CD4-positive, alpha-beta T cell treated with Interleukin-12 subunit alpha and Interleukin-12 subunit beta, for 1 hour (primary cell): ENCODE measurements at regions not wholly inside any gene's neighbourhood (a gene's known extent, or its start where the extent isn't known, plus 50 kb on each side); places are given as distances from the start of the nearest gene placed in this dataset.
"Not testable (repeated sequence)": the region's sequence is repeated elsewhere in the genome, so short reads cannot be mapped to it uniquely, and the experiment has no call there.

Experiments
- DNase-seq: peaks from one replicate; pipeline ENCODE4 v3.0.0-alpha.2; 2020

GRCh38 chr2:13652531-13653313 is 936.0 kb downstream of the TRIB2 start:
- DNase-seq = no peak

GRCh38 chr2:13654416-13654815 is 937.7 kb downstream of the TRIB2 start:
- DNase-seq = no peak

GRCh38 chr2:13660231-13660630 is 943.5 kb downstream of the TRIB2 start:
- no peak for DNase-seq

- no peak for DNase-seq
These were observed 945.3 kb downstream of the TRIB2 start for GRCh38 chr2:13662055-13662454.

GRCh38 chr2:13666582-13667414 is 950.1 kb downstream of the TRIB2 start:
- no peak for DNase-seq

- DNase-seq = no peak
These were observed 950.6 kb downstream of the TRIB2 start for GRCh38 chr2:13667415-13667757.

- no peak for DNase-seq
These were observed 952.9 kb downstream of the TRIB2 start for GRCh38 chr2:13669607-13670006.

- not testable (repeated sequence) for DNase-seq
These were observed 957.1 kb downstream of the TRIB2 start for GRCh38 chr2:13673821-13674220.

GRCh38 chr2:13676269-13676668 is 956.2 kb upstream of the LRATD1 start:
- DNase-seq = no peak

- DNase-seq = no peak
These were observed 950.6 kb upstream of the LRATD1 start for GRCh38 chr2:13681936-13682335.

GRCh38 chr2:13682540-13683272 is 949.8 kb upstream of the LRATD1 start:
- DNase-seq = no peak

- DNase-seq = no peak
These were observed 946.3 kb upstream of the LRATD1 start for GRCh38 chr2:13686262-13686661.

- no peak for DNase-seq
These were observed 937.8 kb upstream of the LRATD1 start for GRCh38 chr2:13694673-13695072.

GRCh38 chr2:13696601-13697000 is 935.9 kb upstream of the LRATD1 start:
- no peak for DNase-seq

GRCh38 chr2:13698847-13699246 is 933.7 kb upstream of the LRATD1 start:
- DNase-seq = no peak

- DNase-seq = not testable (repeated sequence)
These were observed 932.6 kb upstream of the LRATD1 start for GRCh38 chr2:13699939-13700338.

- DNase-seq = no peak
These were observed 921.4 kb upstream of the LRATD1 start for GRCh38 chr2:13711154-13711553.

GRCh38 chr2:13714466-13714865 is 918.1 kb upstream of the LRATD1 start:
- no peak for DNase-seq

- no peak for DNase-seq
These were observed 906.6 kb upstream of the LRATD1 start for GRCh38 chr2:13725945-13726344.

GRCh38 chr2:13745330-13745729 is 887.2 kb upstream of the LRATD1 start:
- no peak for DNase-seq

GRCh38 chr2:13751955-13752354 is 880.6 kb upstream of the LRATD1 start:
- no peak for DNase-seq

- DNase-seq = no peak
These were observed 874.1 kb upstream of the LRATD1 start for GRCh38 chr2:13758412-13758811.

GRCh38 chr2:13768274-13768673 is 864.2 kb upstream of the LRATD1 start:
- no peak for DNase-seq

GRCh38 chr2:13770279-13770678 is 862.2 kb upstream of the LRATD1 start:
- DNase-seq = no peak
